DMS79 (cell line): ENCODE measurements at regions not wholly inside any gene's neighbourhood (a gene's known extent, or its start where the extent isn't known, plus 50 kb on each side); places are given as distances from the start of the nearest gene placed in this dataset.

Source experiments
- DNase-seq: peaks from one replicate; lab custom pipeline; 2025; lab: John Stamatoyannopoulos, UW

DNA sequence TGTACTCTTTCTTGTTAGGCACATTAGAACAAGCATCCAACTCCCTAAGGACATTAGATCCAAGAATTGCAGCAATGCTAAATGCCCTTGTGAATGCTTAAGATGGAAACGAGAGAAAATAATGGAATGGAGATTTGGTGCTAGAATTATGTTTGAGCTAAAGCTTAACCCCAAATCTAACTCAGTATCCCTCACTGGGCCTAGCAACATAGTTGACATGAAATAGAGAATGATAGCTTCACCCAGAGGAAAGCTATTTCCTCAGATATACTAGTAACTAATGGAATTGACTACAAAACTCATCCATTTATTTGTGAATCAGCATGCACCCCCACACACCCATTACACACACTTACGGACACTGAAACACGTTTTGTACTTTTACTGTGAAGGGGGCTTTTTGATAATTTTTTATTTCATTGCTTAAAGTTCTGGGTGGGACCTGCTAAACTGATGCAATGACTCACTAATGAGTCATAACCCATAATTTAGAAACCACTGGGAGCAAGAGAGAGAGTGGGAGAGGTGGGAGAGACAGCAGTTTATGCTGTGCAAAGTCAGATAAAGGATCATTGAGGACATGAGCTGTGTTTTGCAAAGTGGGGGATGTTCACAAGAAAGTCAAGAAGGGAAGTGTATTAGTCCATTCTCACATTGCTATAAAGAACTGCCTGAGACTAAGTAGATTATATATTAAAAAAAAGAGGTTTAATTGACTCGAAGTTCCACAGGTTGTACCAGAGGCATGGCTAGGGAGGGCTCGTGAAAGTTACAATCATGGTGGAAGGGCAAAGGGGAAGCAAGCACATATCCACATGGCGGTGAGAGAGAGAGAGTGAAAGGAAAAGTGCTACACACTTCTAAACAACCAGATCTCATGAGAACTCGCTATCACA, 382.7 kb downstream of the SFMBT2 start:
- no peak for DNase-seq

DNA sequence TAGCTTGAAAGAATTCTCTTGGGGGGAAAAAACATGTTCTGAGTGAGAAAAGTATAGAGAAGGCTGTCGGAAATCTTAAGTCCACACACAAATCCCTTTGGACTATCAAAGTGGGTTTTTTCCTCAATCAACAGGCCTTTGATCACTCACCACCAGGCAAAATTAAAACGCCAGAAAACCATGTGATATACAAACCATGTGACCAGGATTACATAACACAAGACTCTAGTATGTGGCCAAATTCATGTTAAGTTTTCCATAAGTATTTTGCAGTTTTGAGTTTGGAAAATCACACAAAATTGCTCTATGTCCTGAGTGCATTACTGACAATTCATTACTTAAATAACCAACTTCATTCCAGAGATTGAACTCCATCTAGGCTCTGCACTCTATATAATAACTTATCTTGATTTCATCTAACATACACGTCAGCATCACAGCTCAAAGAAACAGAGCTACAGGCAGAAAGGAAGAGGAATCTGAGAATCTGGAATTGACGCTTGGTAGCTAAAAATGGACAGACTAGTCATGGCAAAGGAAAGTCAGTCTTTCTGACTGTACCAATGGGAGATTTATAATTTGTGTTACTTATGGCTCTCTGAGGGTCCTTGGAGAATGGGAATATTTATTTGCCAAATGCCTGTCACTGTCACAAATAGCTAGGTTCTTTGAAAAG, 383.5 kb downstream of the SFMBT2 start:
- DNase-seq: no peak

DNA sequence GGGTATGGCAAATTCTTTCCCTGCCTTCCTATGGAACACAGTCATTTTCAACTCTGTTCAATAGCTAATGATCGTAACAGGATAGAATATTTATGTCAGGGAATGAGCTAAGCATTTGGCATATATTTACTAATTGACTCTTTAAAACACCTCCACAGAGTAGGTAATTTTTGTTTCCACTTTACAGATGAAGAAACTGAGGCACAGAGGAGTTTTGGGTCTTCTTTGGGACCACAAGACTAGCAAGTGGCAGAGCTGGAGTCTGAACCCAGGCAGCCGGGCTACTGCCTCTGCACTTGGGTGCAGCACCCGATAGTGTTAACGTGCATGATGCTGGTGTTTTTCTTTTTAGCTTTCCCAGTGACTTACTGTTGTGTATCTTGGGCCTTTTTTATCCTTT, 384.0 kb downstream of the SFMBT2 start:
- no peak for DNase-seq

DNA sequence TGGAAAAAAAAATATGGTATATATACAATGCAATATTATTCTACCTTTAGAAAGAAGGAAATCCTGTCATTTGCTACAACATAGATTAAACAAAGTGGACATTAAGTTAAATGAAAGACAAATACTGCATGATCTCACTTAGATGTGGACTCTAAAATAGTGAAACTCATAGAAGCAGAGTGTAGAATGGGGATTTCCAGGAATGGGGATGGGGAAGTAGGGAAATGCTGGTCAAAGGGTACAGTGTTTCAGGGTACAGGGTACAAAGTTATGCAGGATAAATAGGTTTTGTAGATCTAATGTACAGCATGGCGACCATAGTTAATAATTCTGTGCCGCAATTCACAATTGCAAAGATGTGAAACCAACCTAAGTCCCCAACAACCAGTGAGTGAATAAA, 385.5 kb downstream of the SFMBT2 start:
- no peak for DNase-seq

DNA sequence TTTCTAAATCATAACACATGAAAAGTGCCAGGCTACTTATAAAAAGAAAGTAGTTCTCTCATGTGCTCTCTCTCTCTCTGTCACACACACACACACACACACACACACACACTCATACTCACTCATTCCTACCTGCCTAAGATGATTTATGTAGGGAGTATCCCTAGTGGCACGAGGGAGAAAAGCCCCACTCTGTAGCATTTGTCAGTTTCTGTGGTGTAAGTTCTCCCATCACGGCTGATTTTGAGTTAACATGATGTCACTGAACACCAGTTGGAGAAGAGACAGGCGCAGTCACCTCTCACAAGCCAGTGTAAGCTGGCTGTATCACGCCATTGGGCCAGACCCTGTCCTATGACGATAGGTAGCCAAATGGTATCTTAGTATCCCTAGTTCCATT, 395.4 kb downstream of the SFMBT2 start:
- DNase-seq: no peak

DNA sequence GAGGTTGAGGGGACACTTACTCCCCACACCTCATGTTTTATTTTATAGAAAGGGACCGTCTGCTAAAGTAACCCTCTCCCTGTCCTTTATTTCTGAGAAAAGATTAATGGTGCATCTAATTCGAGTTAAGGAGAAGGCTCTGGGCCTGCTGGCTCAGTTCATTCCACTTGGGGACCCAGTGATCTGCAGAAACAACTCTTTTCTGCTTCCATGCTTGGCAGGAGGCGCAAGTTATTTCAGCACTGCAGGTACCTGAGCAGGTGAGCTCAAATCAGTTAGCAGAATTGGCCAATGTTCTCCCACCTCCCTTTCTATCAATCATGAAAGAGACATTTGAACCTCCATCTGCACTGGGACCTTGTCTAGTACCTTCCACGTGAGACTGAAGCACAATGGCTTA, 396.1 kb downstream of the SFMBT2 start:
- DNase-seq: no peak

DNA sequence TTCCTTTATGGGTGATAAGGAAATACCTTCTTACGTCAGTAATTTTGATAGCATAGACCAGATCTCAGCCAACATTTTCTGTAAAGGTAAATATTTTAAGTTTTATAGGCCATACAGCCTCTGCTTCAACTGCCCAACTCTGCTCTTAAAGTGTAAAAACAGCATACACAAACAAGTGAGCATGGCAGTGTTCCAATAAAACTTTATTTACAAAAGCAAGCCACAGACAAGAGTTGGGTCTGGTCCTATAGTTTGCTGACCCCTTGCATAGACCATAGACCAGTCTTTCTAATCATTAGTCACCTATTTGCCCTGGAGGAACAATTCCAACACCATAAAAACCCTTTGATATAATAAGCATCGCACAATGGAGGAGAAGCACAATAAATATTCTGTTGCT, 398.8 kb downstream of the SFMBT2 start:
- DNase-seq: no peak

DNA sequence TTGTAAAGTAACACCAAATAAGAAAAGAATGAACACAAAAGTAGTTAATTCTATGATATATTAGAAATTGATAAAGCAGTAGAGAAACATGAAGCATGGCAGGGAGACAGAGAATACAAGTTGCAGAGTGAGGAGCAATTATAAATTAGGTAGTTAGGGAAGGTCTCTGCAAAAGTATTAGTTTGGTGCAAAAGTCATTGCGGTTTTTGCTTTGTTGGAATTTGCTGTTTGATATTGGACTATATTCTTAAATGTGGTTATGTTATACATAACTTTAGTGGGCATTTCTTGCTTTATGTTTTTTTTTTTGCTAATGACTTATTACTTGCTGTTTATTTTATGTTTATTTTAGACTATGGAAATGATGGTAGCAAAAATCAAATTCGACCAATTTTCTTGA, 402.2 kb downstream of the SFMBT2 start:
- DNase-seq: no peak

DNA sequence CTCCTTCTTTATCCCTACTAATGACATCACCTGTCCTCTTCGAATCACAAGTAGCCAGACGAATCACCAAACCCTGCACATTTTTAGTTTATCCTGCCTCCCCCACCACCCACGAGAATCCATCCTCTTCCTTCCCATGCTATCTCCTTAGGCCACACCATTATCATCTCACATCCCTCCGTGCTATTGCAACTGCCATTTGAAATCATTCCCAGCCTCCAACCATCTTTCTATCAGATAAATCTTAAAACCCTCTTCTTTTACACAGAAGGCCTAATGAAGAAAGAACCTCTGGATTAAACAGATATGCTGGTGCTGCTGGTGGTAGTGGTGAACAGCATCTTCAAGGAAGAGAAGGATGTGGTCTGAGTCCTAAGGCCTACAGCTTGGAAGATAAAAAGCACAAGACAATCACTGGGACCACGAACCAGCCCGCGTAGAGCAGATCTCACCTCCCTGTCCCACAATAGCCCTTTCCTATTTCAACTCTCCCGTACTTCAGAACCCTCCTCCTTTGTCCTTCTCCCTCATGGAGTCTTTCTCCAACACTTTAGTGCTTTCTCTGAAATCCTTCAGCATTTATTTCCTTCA, 403.1 kb downstream of the SFMBT2 start:
- DNase-seq: no peak

DNA sequence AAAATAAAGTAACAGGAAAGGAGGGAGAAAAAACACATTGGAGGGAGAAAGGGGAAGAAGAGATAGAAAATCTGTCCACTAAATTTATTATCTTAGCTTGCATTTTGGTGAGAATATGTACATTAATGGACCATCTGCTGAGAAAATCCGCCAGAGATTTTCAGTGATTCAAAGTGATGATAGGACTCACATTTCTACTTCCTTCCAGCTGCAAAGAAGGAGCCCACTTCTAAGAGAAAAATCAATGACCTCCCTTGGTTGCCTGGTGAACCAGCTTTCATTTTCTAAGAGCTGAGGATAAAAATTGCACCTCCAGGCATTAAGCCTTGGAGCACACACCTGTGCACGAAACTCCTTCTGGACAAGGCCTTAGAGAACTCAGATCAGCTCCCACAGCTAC, 404.3 kb downstream of the SFMBT2 start:
- no peak for DNase-seq

DNA sequence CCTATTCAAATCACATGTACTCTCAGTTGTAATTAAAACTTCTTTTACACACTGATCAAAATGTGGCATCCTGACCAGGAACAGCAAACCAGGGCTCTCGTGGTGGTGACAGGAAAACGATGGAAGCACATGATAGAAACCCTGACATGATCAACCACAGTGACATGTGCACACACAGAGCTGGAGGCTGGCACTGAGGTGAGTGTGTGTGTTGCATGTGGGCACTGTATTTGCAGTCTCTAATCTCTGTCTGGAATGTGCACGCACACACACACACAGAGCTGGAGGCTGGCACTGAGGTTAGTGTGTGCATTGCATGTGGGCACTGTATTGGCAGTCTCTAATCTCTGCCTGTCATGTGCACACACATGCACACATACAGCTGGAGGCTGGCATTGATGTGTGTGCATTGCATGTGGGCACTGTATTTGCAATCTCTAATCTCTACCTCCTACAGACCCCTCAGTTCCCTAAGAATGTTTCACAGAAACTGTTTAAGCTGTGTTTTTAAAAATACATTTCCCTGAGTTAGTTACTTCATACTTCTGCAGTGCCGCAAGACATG, 406.9 kb downstream of the SFMBT2 start:
- DNase-seq: no peak

DNA sequence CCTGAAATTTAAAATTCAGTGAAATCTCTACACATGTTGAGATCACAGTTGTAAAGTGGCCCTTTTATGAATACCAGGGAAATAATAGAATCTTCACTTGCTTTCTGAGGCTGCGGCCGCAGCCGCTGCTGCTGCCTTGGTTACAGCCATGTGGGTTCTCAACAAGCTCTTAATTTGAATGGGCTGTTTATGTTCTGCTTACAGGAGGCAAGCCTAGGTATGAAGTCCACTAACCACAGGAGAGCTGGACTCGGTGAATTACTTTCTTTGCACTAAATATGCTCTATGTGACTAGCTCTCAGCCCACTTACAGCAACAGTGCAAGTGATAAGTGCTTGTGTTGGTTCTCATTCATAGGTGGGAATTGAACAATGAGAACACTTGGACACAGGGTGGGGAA, 410.8 kb downstream of the SFMBT2 start:
- no peak for DNase-seq

DNA sequence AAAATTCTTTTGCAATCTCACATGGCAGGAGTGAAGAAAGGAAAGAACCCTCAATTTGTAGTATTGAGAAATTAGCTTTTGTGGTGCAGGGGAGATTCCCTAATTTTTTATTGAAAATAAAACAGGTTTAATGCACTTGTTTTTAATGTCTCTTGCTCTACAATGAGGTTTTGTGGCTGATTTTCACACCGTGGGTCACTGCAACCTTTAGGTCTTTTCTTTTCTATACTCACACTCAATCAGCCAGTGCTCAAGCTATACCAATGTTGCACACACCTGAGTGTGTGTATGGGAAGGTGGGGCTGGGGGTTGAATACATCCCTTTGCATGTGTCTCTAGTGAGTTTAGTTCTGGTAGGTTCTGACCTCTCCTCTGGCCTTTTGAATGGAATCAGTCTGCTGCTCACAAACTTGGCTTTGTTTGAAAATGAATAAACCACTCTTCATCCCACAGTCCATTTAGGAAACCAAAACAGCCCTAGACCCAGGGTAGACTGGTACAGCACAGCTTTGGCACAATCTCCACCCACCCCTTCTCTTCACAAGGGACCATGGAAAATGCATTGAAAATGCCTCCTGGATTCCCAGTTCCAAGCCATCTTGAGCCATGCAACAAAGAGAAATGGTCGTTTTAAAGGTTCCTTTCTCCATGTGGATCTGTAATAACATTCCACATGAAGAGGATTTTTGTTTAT, 411.5 kb downstream of the SFMBT2 start:
- DNase-seq: no peak

DNA sequence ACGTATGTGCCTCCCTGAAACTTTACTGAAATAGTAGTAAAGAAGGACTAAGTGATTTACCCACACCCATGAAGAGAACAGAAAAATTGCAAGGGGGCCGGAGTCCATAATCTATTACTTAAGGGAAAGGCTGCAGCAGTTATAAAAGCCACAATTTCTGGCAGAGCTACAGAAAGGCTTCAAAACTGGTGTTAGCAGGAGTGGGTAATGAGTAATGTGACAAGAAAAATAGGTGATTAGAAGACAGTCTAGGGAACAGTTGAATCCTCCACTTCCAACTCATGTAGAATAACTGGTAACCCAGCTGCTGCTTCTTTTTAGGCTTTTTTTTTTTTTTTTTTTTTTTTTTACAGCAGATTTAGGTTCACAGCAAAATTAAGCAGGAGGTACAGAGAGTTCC, 413.3 kb downstream of the SFMBT2 start:
- no peak for DNase-seq

DNA sequence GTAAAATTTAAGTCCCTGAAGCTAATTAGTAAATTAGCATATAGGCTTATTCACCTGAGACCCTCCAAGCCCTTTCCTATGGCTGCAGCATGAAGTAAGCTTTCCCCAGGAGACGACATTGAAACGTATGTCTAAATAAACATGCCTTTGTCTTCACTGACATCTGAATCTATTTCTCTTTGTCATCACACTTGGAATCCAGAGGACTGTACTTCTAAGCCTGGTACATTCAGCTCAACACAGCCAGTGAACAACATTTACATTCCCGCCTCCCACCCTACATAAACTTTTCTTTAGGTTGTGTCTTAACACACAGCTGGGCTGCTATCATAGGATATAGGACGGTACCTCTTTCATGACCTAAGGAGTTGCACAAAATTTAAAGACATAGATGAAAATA, 414.4 kb downstream of the SFMBT2 start:
- DNase-seq: no peak

DNA sequence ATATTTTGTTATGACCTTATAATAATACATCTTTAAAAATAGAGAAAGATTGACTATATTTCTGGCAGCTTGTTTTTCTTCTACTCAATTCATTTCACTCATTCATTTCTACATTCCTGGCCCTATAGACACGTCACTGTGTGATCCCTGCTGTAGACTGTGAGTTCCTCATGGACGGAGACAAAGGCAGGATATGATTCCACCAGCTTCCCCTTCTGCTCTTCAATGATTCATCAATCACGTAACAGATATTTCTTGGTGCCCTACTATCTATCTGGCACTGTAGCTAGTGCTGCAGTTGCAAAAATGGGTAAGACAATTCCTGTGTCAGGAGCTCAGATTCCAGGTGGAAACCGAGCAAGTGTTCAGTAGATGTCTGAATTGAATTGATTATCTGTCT, 415.0 kb downstream of the SFMBT2 start:
- DNase-seq: no peak

DNA sequence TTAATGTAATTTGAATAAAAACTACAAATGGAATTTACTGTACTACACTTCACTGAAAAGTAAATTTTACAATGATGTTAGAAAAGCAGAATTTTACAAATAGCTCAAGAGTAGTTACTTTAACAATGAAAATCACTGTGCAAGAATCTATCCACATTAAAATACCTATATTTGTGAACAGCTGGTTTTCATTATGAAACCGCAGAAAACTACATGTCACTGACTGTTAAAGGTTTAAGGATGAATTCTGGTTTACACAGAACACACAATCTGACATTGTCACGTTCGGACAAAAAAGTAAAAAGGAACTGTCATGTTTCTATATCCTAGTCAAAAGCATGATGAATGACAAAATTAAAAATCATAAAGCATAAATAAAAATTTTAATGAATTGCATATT, 415.3 kb upstream of the PRKCQ start:
- no peak for DNase-seq

DNA sequence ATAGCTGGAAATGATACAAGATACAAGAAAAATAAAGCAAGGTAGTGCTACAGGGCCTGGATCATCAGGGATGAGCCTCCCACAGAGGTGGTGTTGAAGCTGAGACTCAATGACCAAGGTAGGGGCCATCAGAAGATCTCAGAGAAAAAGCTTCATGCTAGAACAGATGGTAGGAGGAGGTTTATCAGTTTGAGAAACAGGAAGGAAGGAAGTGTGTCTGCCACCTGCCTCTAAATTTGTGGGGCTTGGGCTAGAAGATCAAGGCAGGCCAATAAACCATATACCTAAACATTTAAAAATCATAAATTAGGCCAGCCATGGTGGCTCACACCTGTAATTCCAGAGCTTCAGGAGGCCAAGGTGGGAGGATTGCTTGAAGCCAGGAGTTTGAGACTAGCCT, 410.8 kb upstream of the PRKCQ start:
- no peak for DNase-seq

DNA sequence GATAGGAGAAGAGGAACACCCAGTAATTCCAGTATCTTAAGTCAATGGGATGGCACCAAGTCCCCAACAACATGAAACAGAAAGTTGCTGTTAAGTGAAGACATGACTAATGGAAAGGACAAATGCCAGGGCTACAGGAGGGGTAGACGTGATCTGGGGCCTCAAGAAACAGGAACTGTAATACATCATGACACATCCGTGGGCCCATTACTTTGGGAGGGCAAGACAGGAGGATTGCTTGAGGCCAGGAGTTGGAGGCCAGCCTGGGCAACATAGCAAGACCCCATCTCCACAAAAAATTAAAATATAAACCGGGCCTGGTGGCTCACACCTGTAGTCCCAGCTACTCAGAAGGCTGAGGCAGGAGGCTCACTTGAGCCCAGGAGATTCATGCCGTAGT, 408.6 kb upstream of the PRKCQ start:
- no peak for DNase-seq

DNA sequence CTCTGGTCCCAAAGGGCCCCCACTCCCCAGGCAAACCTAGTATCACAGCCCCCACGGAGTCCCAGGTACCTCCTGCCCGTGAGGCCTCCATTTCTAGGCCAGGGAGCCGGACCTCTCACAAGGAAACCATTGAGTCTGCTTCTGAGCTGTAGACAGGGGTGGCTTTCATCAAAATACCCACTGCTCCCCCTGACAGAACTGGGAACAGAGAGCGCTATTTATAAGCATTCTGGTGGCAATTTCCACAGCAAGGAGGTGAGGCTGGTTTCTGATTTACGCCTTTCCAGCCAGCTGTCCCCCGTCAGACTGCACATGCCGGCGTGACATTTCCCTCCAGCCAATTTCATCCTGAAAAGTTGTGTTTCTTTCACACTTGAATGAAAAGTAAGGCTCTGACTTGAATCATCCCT, 407.5 kb upstream of the PRKCQ start:
- no peak for DNase-seq

DNA sequence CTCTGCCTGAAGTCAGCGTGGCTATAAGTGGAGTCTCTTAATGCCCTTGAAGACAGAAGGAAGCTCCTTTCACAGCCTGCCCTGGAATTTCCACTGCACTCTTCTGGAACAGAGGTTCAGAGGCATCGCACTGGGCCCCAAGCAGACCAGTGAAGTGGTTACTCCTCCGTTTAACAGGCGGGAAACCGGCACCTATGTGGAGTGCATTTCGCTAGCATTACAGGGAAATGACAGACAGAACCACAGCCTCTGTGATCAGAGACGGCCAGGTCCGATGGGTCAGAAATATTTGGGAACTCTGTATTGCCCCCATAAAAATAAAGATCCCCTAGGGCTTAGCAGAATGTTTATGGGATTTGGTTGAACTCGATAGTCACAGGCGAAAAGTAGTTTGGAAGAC, 406.9 kb upstream of the PRKCQ start:
- DNase-seq: no peak

DNA sequence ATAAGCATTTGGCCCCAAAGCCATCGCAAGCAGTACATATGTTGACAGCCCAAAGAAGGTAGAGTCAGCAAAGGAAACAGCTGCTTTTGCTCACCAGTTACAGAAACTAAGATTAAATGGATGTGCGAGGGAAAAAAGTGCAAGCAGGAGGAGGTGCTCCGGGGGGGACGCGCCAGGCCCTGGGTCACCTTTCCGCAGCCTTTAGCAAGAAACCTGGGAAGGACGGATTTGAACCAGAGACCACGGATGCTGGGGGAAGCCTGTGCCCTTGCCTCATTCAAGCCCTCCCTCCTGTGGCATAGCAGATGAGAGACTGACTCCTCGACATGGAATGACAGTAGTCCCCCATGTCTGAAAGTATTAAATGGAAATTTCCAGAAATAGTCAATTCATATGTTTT, 405.6 kb upstream of the PRKCQ start:
- DNase-seq: no peak
